GM13977 (cell line): ENCODE measurements at regions not wholly inside any gene's neighbourhood (a gene's known extent, or its start where the extent isn't known, plus 50 kb on each side); places are given as distances from the start of the nearest gene placed in this dataset.

Source experiments
- DNase-seq: peaks from one replicate; pipeline ENCODE4 v3.0.0; 2012; ENCODE audit warnings: low spot score
- CTCF ChIP-seq: IDR thresholded peaks from 2 replicates; pipeline ENCODE4 v1.5.1; 2012; ENCODE audit warnings: mild to moderate bottlenecking, control low read depth; ENCODE audit not compliant: insufficient read depth; ENCODE audit errors: extremely low read depth, missing control alignments
- in situ Hi-C: fragments of 300-500 bp; cut with MboI; formaldehyde crosslinking; loops from one replicate; pipeline ENCODE4 v1.12.0; 2022; ENCODE audit warnings: low sequenced_read_pairs, low pct_unique_long_range_greater_than_20kb, mixed read lengths, inconsistent platforms; ENCODE audit not compliant: unreplicated experiment

GRCh38 chr2:236675526-236675925 is 105.9 kb downstream of the ACKR3 start:
- no peak for TF ChIP-seq CTCF
- in situ Hi-C loops, result no loop called here

GRCh38 chr2:236676136-236676873 is 106.7 kb downstream of the ACKR3 start:
- TF ChIP-seq CTCF, result no peak
- no peak for DNase-seq
- in situ Hi-C loops, result no loop called here

More at GRCh38 chr2:236675526-236675925, 105.9 kb downstream of the ACKR3 start:
- DNase-seq, result no peak

GRCh38 chr2:236677368-236677767 is 107.7 kb downstream of the ACKR3 start:
- no peak for DNase-seq
- in situ Hi-C loops, result no loop called here
- TF ChIP-seq CTCF, result no peak

GRCh38 chr2:236678307-236678975 is 108.8 kb downstream of the ACKR3 start:
- no peak for DNase-seq
- no peak for TF ChIP-seq CTCF
- in situ Hi-C loops, result no loop called here

- in situ Hi-C loops, result no loop called here
- TF ChIP-seq CTCF, result no peak
- DNase-seq, result no peak
Observed at GRCh38 chr2:236679884-236680860, 110.5 kb downstream of the ACKR3 start.
